Stimulated activated CD4-positive, alpha-beta T cell treated with anti-CD3 and anti-CD28 coated beads, Interleukin-4, amount 100 ng/mL, for 48 hours (primary cell): ENCODE measurements at regions not wholly inside any gene's neighbourhood (a gene's known extent, or its start where the extent isn't known, plus 50 kb on each side); places are given as distances from the start of the nearest gene placed in this dataset.

Source experiments
- DNase-seq, 2 donors: peaks; one replicate each; pipeline ENCODE4 v3.0.0-alpha.2; 2020; ENCODE audit warnings: low read depth in 2 of 2

DNA sequence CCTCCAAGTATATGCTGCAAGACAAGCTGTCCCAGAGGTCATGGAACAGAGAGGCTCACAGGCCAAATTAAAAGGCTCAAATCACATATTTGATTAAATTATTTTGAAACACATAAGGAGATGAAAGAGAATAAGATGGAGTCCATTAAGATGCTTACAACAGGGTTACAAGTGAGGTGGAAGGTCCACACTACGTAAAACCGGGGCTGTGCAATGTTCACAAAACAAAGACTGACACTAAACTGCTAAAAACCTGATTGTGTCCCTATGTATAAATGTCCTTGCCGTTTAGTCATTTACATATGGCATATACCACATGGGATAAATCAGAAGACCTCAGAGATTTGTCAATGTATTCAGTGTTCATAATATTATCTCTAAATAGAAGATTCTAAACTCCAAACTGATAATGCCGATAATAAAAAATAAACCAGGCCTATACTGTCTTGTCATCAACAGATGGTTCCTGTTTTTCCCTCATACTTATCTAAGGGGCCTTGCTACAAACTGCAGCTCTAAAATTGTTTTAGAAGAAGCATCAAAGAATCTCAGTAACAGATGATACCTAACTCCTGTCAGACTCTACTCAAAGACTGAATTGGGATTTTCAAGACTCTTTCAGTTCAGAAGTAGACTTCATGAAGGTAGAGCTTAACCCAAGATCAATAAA lies 51.8 kb upstream of the RIPOR2 start:
- DNase-seq = no peak

DNA sequence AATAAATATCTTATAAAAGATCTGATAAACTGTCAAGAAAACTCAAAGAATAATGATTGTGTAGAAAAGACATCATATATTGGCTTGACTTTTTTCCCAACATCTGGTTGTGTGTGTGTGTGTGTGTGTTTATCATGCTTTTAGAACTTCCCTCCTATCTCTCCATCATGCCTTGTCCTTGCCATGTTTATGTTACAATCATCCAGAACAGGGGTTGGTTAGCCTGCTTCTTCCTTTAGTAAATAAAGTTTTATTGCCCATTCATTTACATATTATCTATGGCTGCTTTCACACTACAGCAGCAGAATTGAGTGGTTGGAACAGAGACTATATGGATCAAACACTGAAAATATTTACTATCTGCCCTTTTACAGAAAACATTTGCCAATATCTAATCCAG lies 52.8 kb upstream of the RIPOR2 start:
- DNase-seq = no peak

DNA sequence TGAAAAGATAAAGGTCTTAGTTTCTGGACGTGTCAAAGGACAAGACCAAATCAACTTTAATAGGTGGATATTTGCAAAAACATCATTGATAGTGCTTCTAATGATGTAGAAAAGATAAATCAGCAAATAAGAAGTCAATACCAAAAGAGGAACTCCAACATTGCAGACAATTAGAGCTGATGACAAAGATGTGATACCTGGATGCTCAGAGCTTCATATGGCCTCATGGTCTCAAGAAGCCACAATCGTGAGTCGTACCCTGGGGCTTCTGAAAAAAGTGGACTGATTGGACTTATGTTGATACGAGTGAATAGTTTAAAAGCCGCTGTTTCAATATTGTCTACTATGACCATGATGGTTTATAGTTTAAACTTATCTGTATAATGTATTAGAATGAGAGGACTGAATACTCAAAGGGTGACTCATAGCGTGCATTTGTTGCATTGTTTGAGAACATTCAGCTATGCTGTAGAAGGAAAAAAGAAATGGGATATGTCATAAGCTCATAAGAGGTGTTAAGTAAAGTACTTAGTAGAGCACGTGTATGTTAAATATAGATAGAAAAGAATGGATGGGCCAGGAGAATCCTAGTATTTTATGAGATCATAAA lies 54.6 kb upstream of the RIPOR2 start:
- DNase-seq = no peak

GRCh38 chr6:24990944-24991809 lies 55.4 kb upstream of the RIPOR2 start:
- no peak for DNase-seq

DNA sequence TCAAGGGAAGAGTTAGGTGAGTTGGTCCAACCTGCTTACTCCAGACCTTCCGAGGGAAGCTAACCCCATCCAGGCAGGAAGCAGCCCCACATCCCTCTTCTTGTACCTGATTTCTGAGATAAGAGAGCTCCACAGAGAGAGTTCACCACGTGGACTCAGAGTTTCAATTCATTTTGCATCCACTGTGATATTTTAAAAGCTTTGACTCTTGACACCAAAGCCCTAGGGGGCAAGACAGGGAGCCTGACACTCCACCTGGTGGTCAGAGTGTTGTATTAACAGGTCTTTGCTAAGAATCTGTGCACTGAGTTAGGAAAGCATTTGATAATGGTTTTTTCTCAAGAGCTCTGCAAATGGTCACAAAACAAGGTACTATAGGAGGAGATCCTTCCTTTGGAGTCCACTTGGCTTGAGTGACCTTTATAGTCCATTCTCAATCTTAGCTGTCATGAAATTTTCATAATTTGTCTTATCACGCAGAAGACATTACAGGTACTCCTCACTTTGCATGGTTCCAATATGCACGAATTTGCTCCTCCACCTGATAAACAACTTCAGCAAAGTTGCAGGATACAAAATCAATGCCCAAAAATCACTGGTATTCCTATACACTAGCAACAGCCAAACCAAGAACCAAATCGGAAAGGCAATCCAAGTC lies 56.2 kb upstream of the RIPOR2 start:
- DNase-seq = peak; percentile 43 to 50

- no peak for DNase-seq
These were observed 59.1 kb upstream of the RIPOR2 start for GRCh38 chr6:24994812-24995211.

- DNase-seq = no peak
These were observed 59.5 kb upstream of the RIPOR2 start for GRCh38 chr6:24995270-24995669.

GRCh38 chr6:24996269-24996836 lies 60.6 kb upstream of the RIPOR2 start:
- no peak for DNase-seq

- no peak for DNase-seq
These were observed 61.5 kb upstream of the RIPOR2 start for GRCh38 chr6:24997231-24997630.

DNA sequence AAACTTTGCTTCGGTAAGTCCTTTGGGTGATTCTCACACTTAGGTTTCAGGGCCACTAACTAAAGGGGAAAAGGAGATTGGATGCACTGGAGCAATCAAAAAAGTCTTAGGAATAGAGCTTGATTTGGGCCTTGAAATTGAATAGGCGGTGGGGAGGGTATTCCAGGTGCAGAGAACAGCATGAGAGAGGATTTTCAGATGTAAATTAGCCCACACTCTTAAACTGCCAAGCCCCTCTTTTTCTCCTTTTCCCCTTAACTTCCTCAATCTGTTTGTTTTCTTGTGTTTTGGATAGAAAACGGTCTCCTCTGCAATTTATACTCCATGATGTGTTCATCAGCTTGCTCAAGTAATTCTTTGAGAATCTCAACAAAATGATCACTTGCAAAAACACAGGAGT lies 62.1 kb upstream of the RIPOR2 start:
- no peak for DNase-seq

DNA sequence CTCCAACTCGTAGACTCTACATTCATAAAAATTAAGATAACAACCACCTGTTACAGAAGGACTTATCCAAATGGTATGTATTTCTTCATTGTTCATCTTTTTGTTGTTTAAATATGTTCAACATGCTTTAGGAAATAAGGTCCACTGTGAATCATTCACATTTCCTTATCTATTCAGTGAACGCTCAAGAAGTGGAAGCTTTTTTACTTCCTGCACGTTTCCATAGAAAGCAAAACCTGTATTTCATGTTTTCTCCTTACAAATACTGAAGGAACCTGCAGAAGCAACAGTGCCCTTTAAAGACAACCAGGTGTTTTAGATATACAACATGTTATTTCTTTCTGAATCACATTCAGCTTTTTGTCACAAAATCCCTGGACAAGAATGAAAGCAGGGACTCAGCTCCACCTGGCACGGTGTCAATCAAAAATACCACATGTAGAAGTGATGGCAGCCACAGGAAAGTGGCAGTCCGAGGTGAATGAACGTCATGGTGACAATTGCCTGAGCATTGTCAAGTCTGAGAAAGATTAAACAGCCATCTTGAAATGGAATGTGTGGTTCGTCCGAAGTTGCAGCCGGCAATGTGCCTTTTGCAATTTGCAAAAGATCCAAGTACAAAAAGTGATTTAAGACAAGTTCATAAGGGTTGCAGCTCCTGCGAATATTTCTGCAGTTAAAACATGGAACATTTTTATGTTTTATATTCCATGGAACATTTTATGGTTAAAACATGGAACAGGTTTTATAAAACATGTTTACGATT lies 66.7 kb upstream of the RIPOR2 start:
- no peak for DNase-seq

DNA sequence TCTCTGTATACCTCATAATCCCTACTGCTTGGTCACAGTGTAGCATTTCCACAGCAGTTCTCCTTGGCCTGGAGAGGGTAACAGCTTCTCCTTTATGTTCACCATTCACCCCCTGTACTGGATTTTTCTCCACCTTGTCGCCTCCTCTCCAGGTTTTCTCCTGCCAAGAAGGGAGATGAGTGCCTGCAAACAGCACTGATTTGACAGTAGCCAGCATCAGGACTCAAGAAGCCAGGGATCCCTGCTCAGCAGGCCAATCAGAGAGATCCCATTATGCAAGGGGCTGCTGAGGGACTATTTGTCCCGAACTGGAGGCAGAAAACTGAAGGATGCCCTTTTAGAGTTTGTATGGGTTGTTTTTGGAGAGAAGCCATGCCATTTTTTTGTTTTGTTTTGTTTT lies 68.6 kb upstream of the RIPOR2 start:
- no peak for DNase-seq

DNA sequence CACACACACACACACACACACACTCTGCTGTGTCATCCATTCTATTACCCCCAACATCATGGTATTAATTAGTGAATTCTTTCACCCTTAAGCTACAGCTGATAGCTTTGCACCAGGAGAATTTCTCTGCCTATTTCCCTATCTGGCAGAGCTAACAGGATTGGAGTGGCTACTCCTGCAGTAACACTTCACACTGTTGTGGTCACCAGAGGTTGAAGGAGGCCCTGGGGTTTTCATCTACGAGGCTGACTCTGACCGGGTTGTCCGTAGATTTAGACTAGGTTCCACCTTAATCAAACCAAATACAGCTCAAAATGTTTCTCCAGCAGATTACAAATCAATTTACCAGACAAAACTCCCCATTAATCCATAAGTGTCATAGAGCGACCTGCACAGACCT lies 69.2 kb upstream of the RIPOR2 start:
- no peak for DNase-seq

GRCh38 chr6:25006075-25006474 lies 70.3 kb upstream of the RIPOR2 start:
- no peak for DNase-seq

GRCh38 chr6:25006565-25007001 lies 70.8 kb upstream of the RIPOR2 start:
- no peak for DNase-seq

- DNase-seq = no peak
These were observed 71.5 kb upstream of the RIPOR2 start for GRCh38 chr6:25007269-25007699.

- DNase-seq = no peak
These were observed 73.1 kb upstream of the RIPOR2 start for GRCh38 chr6:25008707-25009392.

DNA sequence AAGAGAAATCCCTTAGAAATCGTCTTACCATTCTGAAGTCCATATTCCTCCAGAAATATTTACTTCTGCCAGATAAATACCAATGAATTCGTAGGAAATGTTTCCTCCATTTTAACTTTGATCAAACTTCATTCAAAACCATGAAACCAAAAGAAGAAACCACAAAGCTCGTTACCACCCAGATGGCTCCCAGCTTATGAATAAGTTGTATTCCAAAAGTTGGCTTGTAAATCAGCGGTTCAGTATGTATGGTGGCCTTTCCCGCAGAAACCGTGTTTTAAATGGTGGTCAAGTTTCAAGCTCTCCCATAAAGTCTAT lies 73.6 kb upstream of the RIPOR2 start:
- no peak for DNase-seq

- no peak for DNase-seq
These were observed 74.4 kb upstream of the RIPOR2 start for GRCh38 chr6:25010176-25010575.

DNA sequence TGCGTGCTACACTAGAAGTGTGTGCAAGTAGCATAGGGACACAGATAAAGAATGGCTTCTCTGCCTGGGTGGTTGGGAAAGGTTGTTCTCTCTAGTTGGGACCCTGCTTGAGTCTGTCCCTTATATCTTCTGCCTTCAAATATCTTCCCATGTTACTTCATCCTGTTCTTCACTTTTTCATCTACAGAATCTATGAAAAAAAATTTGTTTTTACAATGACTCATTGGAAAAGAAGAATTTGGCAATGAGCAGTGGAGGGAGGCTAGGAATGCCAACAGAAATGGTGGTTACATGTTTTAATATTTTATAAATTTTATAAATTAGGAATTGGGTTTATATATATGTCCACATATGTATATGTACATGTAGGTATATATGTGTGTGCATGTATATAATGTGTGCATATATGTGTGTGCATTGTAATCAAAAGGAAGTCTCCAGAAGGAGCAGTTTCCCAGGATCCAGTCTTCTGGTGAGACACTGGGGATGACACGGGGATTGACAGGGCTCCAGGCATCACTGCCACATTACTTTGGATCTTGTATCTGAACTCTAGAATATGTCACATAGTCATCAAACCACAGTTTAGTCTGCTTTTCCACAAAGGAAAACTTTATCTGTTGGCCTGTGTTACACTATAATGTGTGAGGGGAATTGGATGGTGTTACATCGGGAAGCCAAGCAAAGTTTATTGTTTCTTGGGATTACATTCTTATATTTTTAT lies 75.3 kb upstream of the RIPOR2 start:
- no peak for DNase-seq
